ENCODE measurements at regions not wholly inside any gene's neighbourhood (a gene's known extent, or its start where the extent isn't known, plus 50 kb on each side); places are given as distances from the start of the nearest gene placed in this dataset.
"Not testable (repeated sequence)": the region's sequence is repeated elsewhere in the genome, so short reads cannot be mapped to it uniquely, and the experiment has no call there.

DNA sequence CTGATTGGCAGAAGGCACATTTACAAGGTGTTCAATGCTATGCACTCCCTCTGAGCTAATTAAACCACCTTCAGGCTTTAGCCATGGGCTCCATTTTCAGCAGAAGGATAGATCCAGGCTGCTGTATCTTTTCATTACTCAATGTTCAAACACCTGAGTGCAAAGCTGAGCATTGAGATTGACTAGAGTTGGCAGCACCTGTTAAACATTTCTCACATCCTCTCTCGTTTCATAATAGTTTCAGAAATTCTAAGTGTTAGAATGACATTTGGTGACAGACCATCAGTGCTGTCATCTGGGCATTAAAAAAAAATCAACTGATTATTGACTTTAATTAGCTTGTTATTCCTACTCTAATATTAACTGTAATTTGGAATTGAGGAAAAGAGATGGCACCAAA, 187.1 kb upstream of the SEMA3E start:
- H3K4me3 ChIP-seq (replicated peaks in 1 of 2; ENCODE audit: low read depth in 2 of 2, low read length in 2 of 2) = no peak overlapping the region
- DNase-seq (ENCODE audit: low read depth in 2 of 2) = no peak
- TF ChIP-seq, protein P1, sequence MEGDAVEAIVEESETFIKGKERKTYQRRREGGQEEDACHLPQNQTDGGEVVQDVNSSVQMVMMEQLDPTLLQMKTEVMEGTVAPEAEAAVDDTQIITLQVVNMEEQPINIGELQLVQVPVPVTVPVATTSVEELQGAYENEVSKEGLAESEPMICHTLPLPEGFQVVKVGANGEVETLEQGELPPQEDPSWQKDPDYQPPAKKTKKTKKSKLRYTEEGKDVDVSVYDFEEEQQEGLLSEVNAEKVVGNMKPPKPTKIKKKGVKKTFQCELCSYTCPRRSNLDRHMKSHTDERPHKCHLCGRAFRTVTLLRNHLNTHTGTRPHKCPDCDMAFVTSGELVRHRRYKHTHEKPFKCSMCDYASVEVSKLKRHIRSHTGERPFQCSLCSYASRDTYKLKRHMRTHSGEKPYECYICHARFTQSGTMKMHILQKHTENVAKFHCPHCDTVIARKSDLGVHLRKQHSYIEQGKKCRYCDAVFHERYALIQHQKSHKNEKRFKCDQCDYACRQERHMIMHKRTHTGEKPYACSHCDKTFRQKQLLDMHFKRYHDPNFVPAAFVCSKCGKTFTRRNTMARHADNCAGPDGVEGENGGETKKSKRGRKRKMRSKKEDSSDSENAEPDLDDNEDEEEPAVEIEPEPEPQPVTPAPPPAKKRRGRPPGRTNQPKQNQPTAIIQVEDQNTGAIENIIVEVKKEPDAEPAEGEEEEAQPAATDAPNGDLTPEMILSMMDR (IDR thresholded peaks at IDR 0.05; ENCODE audit: low read depth, low read length) = no peak

DNA sequence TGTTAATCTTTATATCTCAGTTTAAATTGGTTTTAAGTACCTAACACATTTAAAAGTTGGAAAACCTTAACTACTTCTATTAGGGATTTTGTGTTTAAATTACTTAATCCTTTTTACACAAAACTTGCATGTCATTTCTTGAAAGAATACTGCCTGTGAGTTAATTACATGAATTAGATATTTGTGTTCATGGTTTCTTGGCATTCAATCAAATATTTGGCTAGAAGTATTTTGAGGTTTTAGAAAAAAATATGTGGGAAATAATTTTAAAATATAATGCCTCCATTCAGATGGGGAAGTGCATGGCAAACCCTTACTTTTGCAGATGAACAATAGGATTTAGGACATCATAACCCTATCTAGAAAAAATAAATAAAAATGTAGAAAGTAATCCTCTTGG, 186.5 kb upstream of the SEMA3E start:
- DNase-seq (ENCODE audit: low read depth in 2 of 2) = peak in 1 of 2 donors; percentile 26
- H3K4me3 ChIP-seq (replicated peaks in 1 of 2; ENCODE audit: low read depth in 2 of 2, low read length in 2 of 2) = no peak overlapping the region
- TF ChIP-seq, protein P1 (IDR thresholded peaks at IDR 0.05; ENCODE audit: low read depth, low read length) = no peak

DNA sequence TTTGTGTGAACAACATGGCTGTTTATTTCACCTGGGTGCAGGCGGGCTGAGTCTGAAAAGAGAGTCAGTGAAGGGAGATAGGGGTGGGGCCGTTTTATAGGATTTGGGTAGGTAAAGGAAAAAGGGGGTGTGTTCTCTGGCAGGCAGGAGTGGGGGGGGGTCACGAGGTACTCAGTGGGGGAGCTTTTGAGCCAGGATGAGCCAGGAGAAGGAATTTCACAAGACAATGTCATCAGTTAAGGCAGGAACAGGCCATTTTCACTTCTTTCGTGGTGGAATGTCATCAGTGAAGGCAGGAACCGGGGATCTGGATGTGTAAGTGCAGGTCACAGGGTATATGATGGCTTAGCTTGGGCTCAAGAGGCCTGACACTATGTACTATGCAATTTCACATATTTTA, 184.8 kb upstream of the SEMA3E start:
- H3K4me3 ChIP-seq (replicated peaks in 1 of 2; ENCODE audit: low read depth in 2 of 2, low read length in 2 of 2); DNase-seq (ENCODE audit: low read depth in 2 of 2): not testable (repeated sequence)

DNA sequence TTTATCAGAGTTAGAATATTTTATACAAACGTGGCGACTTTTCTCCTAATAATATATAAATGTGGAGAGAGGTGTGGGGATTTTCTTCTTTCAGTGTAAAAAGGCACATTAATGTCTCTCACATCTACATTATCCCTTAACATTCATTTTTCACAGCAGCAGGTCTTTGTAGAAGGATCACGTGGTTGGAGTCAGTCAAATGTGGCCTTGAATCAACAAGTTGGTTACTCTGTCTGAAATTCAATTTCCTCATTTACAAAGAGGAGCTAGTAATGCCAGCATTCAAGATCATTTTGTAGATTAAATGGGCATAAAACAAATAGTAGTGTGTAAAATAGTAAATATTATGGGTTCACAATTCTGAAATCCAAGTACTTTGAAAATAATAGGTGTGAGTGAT, 183.1 kb upstream of the SEMA3E start:
- TF ChIP-seq, protein P1 (IDR thresholded peaks at IDR 0.05; ENCODE audit: low read depth, low read length) = no peak
- no peak for DNase-seq (ENCODE audit: low read depth in 2 of 2)

DNA sequence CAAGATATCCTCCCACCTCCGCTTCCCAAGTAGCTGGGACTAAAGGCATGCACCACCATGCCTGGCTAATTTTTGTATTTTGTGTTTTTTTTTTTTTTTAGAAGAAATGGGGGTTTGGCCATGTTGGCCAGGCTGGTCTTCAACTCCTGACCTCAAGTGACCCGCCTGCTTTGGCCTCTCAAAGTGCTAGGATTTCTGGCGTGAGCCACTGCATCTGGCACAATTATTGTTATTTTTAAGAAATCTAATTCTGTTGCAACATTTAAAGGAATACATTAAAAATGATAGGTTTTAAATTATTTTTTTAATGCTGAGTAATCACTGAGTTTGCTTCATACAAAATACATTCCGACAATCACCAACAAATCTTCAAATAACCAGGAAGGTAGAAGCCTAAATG, 178.1 kb upstream of the SEMA3E start:
- no peak for DNase-seq (ENCODE audit: low read depth in 2 of 2)
- no peak overlapping the region for H3K4me3 ChIP-seq (replicated peaks in 1 of 2; ENCODE audit: low read depth in 2 of 2, low read length in 2 of 2)
- TF ChIP-seq, protein P1 (IDR thresholded peaks at IDR 0.05; ENCODE audit: low read depth, low read length) = no peak

More for the DNA sequence above, 183.1 kb upstream of the SEMA3E start:
- H3K4me3 ChIP-seq (replicated peaks in 1 of 2; ENCODE audit: low read depth in 2 of 2, low read length in 2 of 2) = no peak overlapping the region

DNA sequence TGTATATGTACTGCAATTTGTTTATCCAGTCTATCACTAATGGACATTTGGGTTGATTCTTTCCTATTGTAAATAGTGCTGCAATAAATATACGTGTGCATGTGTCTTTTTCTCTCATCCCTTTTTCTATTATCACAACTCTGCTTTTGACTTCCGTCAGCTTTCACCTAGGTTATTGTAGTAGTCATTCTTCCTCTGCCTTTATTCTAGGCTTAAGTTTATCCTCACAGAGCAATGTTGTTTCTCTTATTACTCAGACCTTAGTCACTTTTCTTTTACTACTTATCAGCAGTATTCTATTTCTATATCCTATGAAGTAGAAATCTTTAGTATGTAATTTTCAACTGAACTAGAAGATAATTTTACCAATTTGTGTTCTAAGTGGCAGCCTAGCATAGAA, 175.3 kb upstream of the SEMA3E start:
- peak in 1 of 2 donors; percentile 6 for DNase-seq (ENCODE audit: low read depth in 2 of 2)
- H3K4me3 ChIP-seq (replicated peaks in 1 of 2; ENCODE audit: low read depth in 2 of 2, low read length in 2 of 2) = no peak overlapping the region
- TF ChIP-seq, protein P1 (IDR thresholded peaks at IDR 0.05; ENCODE audit: low read depth, low read length) = no peak

DNA sequence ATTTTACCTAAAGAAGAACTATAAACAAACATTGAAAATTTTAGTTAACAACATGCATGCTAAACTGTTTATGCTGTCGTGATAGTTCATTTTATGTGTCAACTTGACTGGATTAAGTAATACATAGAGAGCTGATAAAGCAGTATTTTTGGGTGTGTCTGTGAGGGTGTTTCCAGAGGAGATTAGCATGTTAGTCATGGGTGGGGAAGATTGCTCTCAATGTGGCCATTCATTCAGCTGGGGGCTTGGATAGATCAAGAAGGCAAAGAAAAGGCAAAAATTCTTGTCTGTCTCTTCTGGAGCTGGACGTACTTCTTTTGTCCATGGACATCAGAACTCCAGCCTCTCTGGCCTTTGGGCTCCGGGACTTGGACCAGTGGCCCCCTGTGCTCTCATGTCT, 172.9 kb upstream of the SEMA3E start:
- TF ChIP-seq, protein P1 (IDR thresholded peaks at IDR 0.05; ENCODE audit: low read depth, low read length) = no peak

More for the DNA sequence above, 172.9 kb upstream of the SEMA3E start:
- DNase-seq (ENCODE audit: low read depth in 2 of 2) = no peak
- H3K4me3 ChIP-seq (replicated peaks in 1 of 2; ENCODE audit: low read depth in 2 of 2, low read length in 2 of 2) = no peak overlapping the region

Data from cardiac fibroblast (primary cell).